Medulla oblongata (tissue), 1 donor: ENCODE measurements at regions not wholly inside any gene's neighbourhood (a gene's known extent, or its start where the extent isn't known, plus 50 kb on each side); places are given as distances from the start of the nearest gene placed in this dataset.

Experiments
- DNase-seq: peaks from one replicate; pipeline ENCODE4 v3.0.0-alpha.2; 2015; ENCODE audit errors: extremely low spot score

- DNase-seq: no peak
Measured at GRCh38 chr6:149216459-149216858, 101.1 kb upstream of the TAB2 start.

GRCh38 chr6:149217466-149217888 is 100.0 kb upstream of the TAB2 start:
- DNase-seq: peak; percentile 68

GRCh38 chr6:149218471-149218870 is 99.0 kb upstream of the TAB2 start:
- peak; percentile 44 for DNase-seq

- no peak for DNase-seq
Measured at GRCh38 chr6:149218915-149219314, 98.6 kb upstream of the TAB2 start.

GRCh38 chr6:149220882-149221773 is 96.4 kb upstream of the TAB2 start:
- no peak for DNase-seq

GRCh38 chr6:149221774-149222070 is 95.8 kb upstream of the TAB2 start:
- DNase-seq: no peak

- DNase-seq: no peak
Measured at GRCh38 chr6:149223120-149223903, 94.2 kb upstream of the TAB2 start.

GRCh38 chr6:149223904-149224351 is 93.6 kb upstream of the TAB2 start:
- DNase-seq: no peak

- DNase-seq: no peak
Measured at GRCh38 chr6:149224399-149224798, 93.1 kb upstream of the TAB2 start.

GRCh38 chr6:149225370-149225769 is 92.1 kb upstream of the TAB2 start:
- DNase-seq: no peak

- no peak for DNase-seq
Measured at GRCh38 chr6:149225946-149226345, 91.6 kb upstream of the TAB2 start.

- DNase-seq: no peak
Measured at GRCh38 chr6:149227796-149228195, 89.7 kb upstream of the TAB2 start.

GRCh38 chr6:149228311-149228955 is 89.1 kb upstream of the TAB2 start:
- DNase-seq: no peak

GRCh38 chr6:149229096-149229495 is 88.4 kb upstream of the TAB2 start:
- no peak for DNase-seq

GRCh38 chr6:149230712-149231460 is 86.6 kb upstream of the TAB2 start:
- peak; percentile 79 for DNase-seq

- DNase-seq: peak; percentile 77
Measured at GRCh38 chr6:149231778-149232177, 85.7 kb upstream of the TAB2 start.

GRCh38 chr6:149233056-149233715 is 84.3 kb upstream of the TAB2 start:
- DNase-seq: no peak

- no peak for DNase-seq
Measured at GRCh38 chr6:149234051-149234962, 83.2 kb upstream of the TAB2 start.

GRCh38 chr6:149235130-149235561 is 82.4 kb upstream of the TAB2 start:
- peak; percentile 78 for DNase-seq

GRCh38 chr6:149236589-149236988 is 80.9 kb upstream of the TAB2 start:
- no peak for DNase-seq
